Hepatocyte (in vitro differentiated cells): ENCODE measurements at regions not wholly inside any gene's neighbourhood (a gene's known extent, or its start where the extent isn't known, plus 50 kb on each side); places are given as distances from the start of the nearest gene placed in this dataset.

Experiments used
- DNase-seq: peaks from one replicate; pipeline ENCODE4 v3.0.0-alpha.2; 2016; ENCODE audit warnings: low spot score
- H2AFZ ChIP-seq: fragments of 200-600 bp; sonication (generic); 2 replicates; pipeline ENCODE4 v1.6.0; 2016; ENCODE audit warnings: antibody characterized with exemption, mild to moderate bottlenecking
- H3K27ac ChIP-seq: fragments of 200-600 bp; sonication (generic); 2 replicates; pipeline ENCODE4 v1.5.1; 2016; ENCODE audit warnings: mild to moderate bottlenecking
- H3K27me3 ChIP-seq: fragments of 200-600 bp; sonication (generic); 2 replicates; pipeline ENCODE4 v1.6.1; 2016
- H3K36me3 ChIP-seq: fragments of 200-600 bp; sonication (generic); replicated peaks from 2 replicates; pipeline ENCODE4 v1.5.1; 2016; ENCODE audit warnings: low read depth; ENCODE audit not compliant: insufficient read depth
- H3K4me1 ChIP-seq: fragments of 200-600 bp; sonication (generic); 2 replicates; pipeline ENCODE4 v1.5.1; 2016; ENCODE audit warnings: mild to moderate bottlenecking, moderate library complexity; ENCODE audit not compliant: insufficient read depth
- H3K4me2 ChIP-seq: fragments of 200-600 bp; sonication (generic); 2 replicates; pipeline ENCODE4 v1.6.0; 2016
- H3K4me3 ChIP-seq: fragments of 200-600 bp; sonication (generic); 2 replicates; pipeline ENCODE4 v1.5.1; 2016; ENCODE audit warnings: mild to moderate bottlenecking
- H3K79me2 ChIP-seq: fragments of 200-600 bp; sonication (generic); 2 replicates; pipeline ENCODE4 v1.6.0; 2017; ENCODE audit warnings: mild to moderate bottlenecking
- H3K9me2 ChIP-seq: fragments of 200-600 bp; sonication (generic); replicated peaks from 2 replicates; pipeline ENCODE4 v1.6.0; 2017; ENCODE audit warnings: mild to moderate bottlenecking; ENCODE audit not compliant: insufficient read depth
- H3K9me3 ChIP-seq: fragments of 200-600 bp; sonication (generic); 2 replicates; pipeline ENCODE4 v1.5.1; 2016; ENCODE audit warnings: low read depth, mild to moderate bottlenecking
- H4K20me1 ChIP-seq: fragments of 200-600 bp; sonication (generic); 2 replicates; pipeline ENCODE4 v1.6.0; 2016; ENCODE audit warnings: mild to moderate bottlenecking; ENCODE audit not compliant: insufficient read depth, poor library complexity, severe bottlenecking
- EZH2 ChIP-seq: fragments of 200-600 bp; sonication (generic); IDR thresholded peaks from 2 replicates; pipeline ENCODE4 v1.6.1; 2016; ENCODE audit warnings: antibody characterized with exemption, mild to moderate bottlenecking, borderline replicate concordance
- EZH2phosphoT487 ChIP-seq: fragments of 200-600 bp; sonication (generic); IDR thresholded peaks from one replicate; pipeline ENCODE4 v1.6.1; 2018; ENCODE audit warnings: antibody characterized with exemption, mild to moderate bottlenecking, low read depth, moderate library complexity; ENCODE audit not compliant: unreplicated experiment, severe bottlenecking
- WGBS: methylation state at CpG from one replicate; pipeline ENCODE4 v1.1.6; 2016; ENCODE audit warnings: low lambda C conversion rate; ENCODE audit errors: missing lambda C conversion rate; 5-methylcytosine and 5-hydroxymethylcytosine counted together
- TF ChIP-seq, protein P1 (sequence below): fragments of 200-600 bp; sonication (generic); IDR thresholded peaks from 2 replicates; pipeline ENCODE4 v1.5.1; 2016; ENCODE audit warnings: antibody characterized with exemption, mild to moderate bottlenecking; ENCODE audit not compliant: poor library complexity

- peaks cover 2% of the 10 kb centered on the region for H3K27me3 ChIP-seq
- TF ChIP-seq, protein P1, sequence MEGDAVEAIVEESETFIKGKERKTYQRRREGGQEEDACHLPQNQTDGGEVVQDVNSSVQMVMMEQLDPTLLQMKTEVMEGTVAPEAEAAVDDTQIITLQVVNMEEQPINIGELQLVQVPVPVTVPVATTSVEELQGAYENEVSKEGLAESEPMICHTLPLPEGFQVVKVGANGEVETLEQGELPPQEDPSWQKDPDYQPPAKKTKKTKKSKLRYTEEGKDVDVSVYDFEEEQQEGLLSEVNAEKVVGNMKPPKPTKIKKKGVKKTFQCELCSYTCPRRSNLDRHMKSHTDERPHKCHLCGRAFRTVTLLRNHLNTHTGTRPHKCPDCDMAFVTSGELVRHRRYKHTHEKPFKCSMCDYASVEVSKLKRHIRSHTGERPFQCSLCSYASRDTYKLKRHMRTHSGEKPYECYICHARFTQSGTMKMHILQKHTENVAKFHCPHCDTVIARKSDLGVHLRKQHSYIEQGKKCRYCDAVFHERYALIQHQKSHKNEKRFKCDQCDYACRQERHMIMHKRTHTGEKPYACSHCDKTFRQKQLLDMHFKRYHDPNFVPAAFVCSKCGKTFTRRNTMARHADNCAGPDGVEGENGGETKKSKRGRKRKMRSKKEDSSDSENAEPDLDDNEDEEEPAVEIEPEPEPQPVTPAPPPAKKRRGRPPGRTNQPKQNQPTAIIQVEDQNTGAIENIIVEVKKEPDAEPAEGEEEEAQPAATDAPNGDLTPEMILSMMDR = no peak
- no peak for TF ChIP-seq EZH2phosphoT487
- TF ChIP-seq EZH2 = no peak
- no peak for DNase-seq
- H2AFZ ChIP-seq = no peak overlapping the region
- no peak overlapping the region for H3K27ac ChIP-seq
- no peak overlapping the region for H3K4me3 ChIP-seq
- no peaks in the 10 kb centered on the region for H3K9me2 ChIP-seq
- no peaks in the 10 kb centered on the region for H4K20me1 ChIP-seq
- H3K79me2 ChIP-seq = no peaks in the 10 kb centered on the region
- no peak overlapping the region for H3K4me2 ChIP-seq
- H3K36me3 ChIP-seq = no peaks in the 10 kb centered on the region
- H3K9me3 ChIP-seq = no peaks in the 10 kb centered on the region
- H3K4me1 ChIP-seq = peaks cover 6% of the 10 kb centered on the region
- 78% methylated on average over 2 of the region's 2 CpGs for WGBS
Observed at GRCh38 chr15:38620098-38620497, 55.5 kb upstream of the RASGRP1 start.

- no peak overlapping the region for H2AFZ ChIP-seq
- H3K4me1 ChIP-seq = peaks cover 6% of the 10 kb centered on the region
- no peak overlapping the region for H3K4me3 ChIP-seq
- H3K4me2 ChIP-seq = no peak overlapping the region
- no peak overlapping the region for H3K27ac ChIP-seq
- DNase-seq = no peak
- WGBS = 56% methylated on average over 3 of the region's 3 CpGs
- H4K20me1 ChIP-seq = no peaks in the 10 kb centered on the region
- H3K79me2 ChIP-seq = no peaks in the 10 kb centered on the region
- no peaks in the 10 kb centered on the region for H3K9me3 ChIP-seq
- no peaks in the 10 kb centered on the region for H3K27me3 ChIP-seq
- no peaks in the 10 kb centered on the region for H3K36me3 ChIP-seq
- TF ChIP-seq, protein P1 = no peak
- TF ChIP-seq EZH2 = no peak
- no peak for TF ChIP-seq EZH2phosphoT487
- H3K9me2 ChIP-seq = no peaks in the 10 kb centered on the region
Observed at GRCh38 chr15:38620851-38621594, 56.4 kb upstream of the RASGRP1 start.

DNA sequence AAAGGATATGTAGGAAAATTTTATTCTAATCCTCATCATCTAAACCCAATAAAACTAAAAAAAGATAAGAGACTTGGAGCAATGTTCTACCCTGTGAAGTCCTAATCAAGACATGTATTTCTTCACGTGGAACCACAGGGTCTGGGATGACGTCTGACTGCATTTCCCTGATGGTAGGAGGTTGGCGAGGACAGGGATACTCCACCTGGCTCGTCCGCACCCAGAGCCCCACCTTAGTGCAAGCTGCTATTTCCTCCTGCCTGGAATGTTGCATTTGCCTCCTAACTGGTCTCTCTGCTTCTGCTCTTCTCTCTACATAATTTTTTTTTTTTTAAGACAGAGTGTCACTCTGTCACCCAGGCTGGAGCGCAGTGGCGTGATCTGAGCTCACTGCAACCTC lies 57.7 kb upstream of the RASGRP1 start:
- no peaks in the 10 kb centered on the region for H3K36me3 ChIP-seq
- DNase-seq = no peak
- H4K20me1 ChIP-seq = no peaks in the 10 kb centered on the region

More for the DNA sequence above, 57.7 kb upstream of the RASGRP1 start:
- 84% methylated on average over 7 of the region's 7 CpGs for WGBS
- Histone ChIP-seq H3K79me2 (no peaks in the 10 kb centered on the region), H3K9me3 (no peaks in the 10 kb centered on the region), H3K27me3 (no peaks in the 10 kb centered on the region), H3K4me3 (no peak overlapping the region), H2AFZ (no peak overlapping the region), H3K4me1 (peaks cover 6% of the 10 kb centered on the region), H3K9me2 (no peaks in the 10 kb centered on the region), H3K27ac (no peak overlapping the region), H3K4me2 (no peak overlapping the region)
- no peak for TF ChIP-seq EZH2
- TF ChIP-seq EZH2phosphoT487 = no peak
- TF ChIP-seq, protein P1 = no peak
